Loucy (cell line): ENCODE measurements at regions not wholly inside any gene's neighbourhood (a gene's known extent, or its start where the extent isn't known, plus 50 kb on each side); places are given as distances from the start of the nearest gene placed in this dataset.

Experiments
- H2AFZ ChIP-seq: fragments of 200-600 bp; sonication (generic); 2 replicates; pipeline ENCODE4 v1.6.0; 2016; ENCODE audit warnings: antibody characterized with exemption, mild to moderate bottlenecking, low read length, moderate library complexity
- H3F3A ChIP-seq: fragments of 200-600 bp; 2 replicates; pipeline ENCODE4 v1.6.0; 2016; ENCODE audit warnings: antibody characterized with exemption, low read depth, mild to moderate bottlenecking
- H3K27me3 ChIP-seq: fragments of 200-600 bp; sonication (generic); 2 replicates; pipeline ENCODE4 v1.6.1; 2014; ENCODE audit warnings: low read length, mild to moderate bottlenecking; ENCODE audit not compliant: insufficient read depth, poor library complexity, severe bottlenecking
- H3K36me3 ChIP-seq: fragments of 200-600 bp; sonication (generic); 2 replicates; pipeline ENCODE4 v1.6.1; 2016; ENCODE audit warnings: low read length; ENCODE audit not compliant: insufficient read depth
- H3K4me1 ChIP-seq: fragments of 200-600 bp; sonication (generic); 2 replicates; pipeline ENCODE4 v1.5.1; 2014; ENCODE audit warnings: low read length, mild to moderate bottlenecking; ENCODE audit not compliant: insufficient read depth, poor library complexity, severe bottlenecking
- H3K4me2 ChIP-seq: fragments of 200-600 bp; sonication (generic); 2 replicates; pipeline ENCODE4 v1.6.0; 2014; ENCODE audit warnings: antibody characterized with exemption, low read length, low read depth, mild to moderate bottlenecking; ENCODE audit not compliant: poor library complexity, severe bottlenecking
- H3K4me3 ChIP-seq: fragments of 200-600 bp; sonication (generic); 2 replicates; pipeline ENCODE4 v1.5.1; 2014; ENCODE audit warnings: low read length, mild to moderate bottlenecking, mixed read lengths; ENCODE audit not compliant: poor library complexity, severe bottlenecking
- H3K79me2 ChIP-seq: fragments of 200-600 bp; sonication (generic); 2 replicates; pipeline ENCODE4 v1.6.1; 2014; ENCODE audit warnings: low read length; ENCODE audit not compliant: insufficient read depth
- H3K9ac ChIP-seq: fragments of 200-600 bp; sonication (generic); 2 replicates; pipeline ENCODE4 v1.6.0; 2014; ENCODE audit warnings: mild to moderate bottlenecking, low read depth, low read length, moderate library complexity; ENCODE audit not compliant: poor library complexity, severe bottlenecking
- H3K9me2 ChIP-seq: fragments of 200-600 bp; sonication (generic); replicated peaks from 2 replicates; pipeline ENCODE4 v1.6.1; 2016; ENCODE audit warnings: low read depth, low read length, mixed read lengths
- H3K9me3 ChIP-seq: fragments of 200-600 bp; sonication (generic); 2 replicates; pipeline ENCODE4 v1.6.1; 2014; ENCODE audit warnings: mild to moderate bottlenecking, antibody characterized with exemption, low read length, low read depth; ENCODE audit not compliant: insufficient read depth
- H4K20me1 ChIP-seq: fragments of 200-600 bp; sonication (generic); 2 replicates; pipeline ENCODE4 v1.6.0; 2014; ENCODE audit warnings: antibody characterized with exemption, low read length, mild to moderate bottlenecking; ENCODE audit not compliant: insufficient read depth, poor library complexity, severe bottlenecking
- EZH2phosphoT487 ChIP-seq: fragments of 200-600 bp; IDR thresholded peaks from 2 replicates; pipeline ENCODE4 v1.6.1; 2018; ENCODE audit warnings: antibody characterized with exemption, mild to moderate bottlenecking, moderate library complexity, borderline replicate concordance
- TF ChIP-seq, protein P1 (sequence below): fragments of 200-600 bp; sonication (generic); conservative IDR thresholded peaks from 2 replicates; pipeline ENCODE4 v1.5.1; 2014; ENCODE audit warnings: mild to moderate bottlenecking, antibody characterized with exemption, low read length

DNA sequence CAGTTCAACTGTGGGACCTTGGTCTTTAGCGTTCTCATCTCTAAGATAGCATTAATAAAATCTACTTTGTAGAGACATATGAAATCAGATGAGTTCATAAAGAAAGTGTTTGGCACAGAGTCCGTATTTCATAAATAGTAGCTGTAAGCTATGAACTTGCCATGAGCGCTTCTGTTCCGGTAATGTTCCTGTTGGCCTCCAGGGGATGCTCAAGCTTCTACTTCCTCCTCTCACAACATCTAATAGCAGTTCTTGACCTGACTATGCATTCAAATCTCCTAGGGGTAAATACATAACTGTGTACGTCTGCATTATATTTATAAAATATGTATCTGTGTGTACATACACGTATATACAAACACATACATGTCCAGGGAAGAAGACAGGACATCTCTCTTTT is 288.2 kb upstream of the TMPO start:
- H2AFZ ChIP-seq: no peak overlapping the region
- H3K4me3 ChIP-seq: no peak overlapping the region
- no peaks in the 10 kb centered on the region for H3K27me3 ChIP-seq
- TF ChIP-seq, protein P1, sequence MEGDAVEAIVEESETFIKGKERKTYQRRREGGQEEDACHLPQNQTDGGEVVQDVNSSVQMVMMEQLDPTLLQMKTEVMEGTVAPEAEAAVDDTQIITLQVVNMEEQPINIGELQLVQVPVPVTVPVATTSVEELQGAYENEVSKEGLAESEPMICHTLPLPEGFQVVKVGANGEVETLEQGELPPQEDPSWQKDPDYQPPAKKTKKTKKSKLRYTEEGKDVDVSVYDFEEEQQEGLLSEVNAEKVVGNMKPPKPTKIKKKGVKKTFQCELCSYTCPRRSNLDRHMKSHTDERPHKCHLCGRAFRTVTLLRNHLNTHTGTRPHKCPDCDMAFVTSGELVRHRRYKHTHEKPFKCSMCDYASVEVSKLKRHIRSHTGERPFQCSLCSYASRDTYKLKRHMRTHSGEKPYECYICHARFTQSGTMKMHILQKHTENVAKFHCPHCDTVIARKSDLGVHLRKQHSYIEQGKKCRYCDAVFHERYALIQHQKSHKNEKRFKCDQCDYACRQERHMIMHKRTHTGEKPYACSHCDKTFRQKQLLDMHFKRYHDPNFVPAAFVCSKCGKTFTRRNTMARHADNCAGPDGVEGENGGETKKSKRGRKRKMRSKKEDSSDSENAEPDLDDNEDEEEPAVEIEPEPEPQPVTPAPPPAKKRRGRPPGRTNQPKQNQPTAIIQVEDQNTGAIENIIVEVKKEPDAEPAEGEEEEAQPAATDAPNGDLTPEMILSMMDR: peak; percentile 72
- no peak for TF ChIP-seq EZH2phosphoT487
- no peaks in the 10 kb centered on the region for H3K9me3 ChIP-seq
- H4K20me1 ChIP-seq: no peaks in the 10 kb centered on the region
- no peaks in the 10 kb centered on the region for H3K9me2 ChIP-seq
- H3K36me3 ChIP-seq: no peaks in the 10 kb centered on the region
- H3F3A ChIP-seq: no peaks in the 10 kb centered on the region
- H3K4me2 ChIP-seq: no peak overlapping the region
- H3K4me1 ChIP-seq: peaks cover 5% of the 10 kb centered on the region
- H3K9ac ChIP-seq: no peak overlapping the region
- H3K79me2 ChIP-seq: no peaks in the 10 kb centered on the region

DNA sequence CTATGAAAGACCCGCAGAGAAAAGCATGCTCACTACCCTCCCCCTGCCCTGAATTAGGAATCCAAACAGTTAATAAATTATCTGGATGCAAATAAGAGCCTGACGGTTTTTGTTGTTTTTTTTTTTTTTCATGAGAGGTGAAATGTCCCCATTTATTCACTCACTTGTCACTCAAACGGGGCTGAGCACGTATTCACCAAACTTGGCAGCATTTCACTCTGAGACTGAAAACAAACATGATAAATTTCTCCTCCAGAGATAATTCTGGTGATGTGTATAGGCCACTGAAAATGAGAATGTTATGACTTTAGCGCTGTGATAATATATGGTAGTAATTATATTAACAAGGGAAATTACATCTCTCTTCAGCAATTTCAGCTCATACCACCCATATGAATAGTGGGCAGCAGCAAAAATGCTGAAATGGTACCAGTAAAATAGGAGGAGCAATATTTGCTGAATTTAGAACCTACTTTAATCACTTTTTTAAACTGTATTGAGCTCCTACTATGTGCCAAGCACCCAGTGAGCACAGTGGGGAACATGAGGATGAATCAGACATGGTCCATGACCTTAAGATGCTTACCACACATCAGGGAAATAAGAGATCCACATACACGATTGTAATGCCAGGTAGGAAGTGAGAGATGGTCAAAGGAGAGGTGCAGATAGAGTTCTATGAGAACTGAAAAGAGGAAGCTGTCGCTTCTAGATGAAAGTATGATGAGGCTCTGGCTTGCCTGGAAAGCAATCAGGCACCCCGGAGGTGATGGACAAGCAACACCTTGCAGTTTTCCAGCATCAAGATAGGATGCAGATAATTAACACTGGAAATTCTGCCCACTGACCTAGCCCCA is 286.5 kb upstream of the TMPO start:
- TF ChIP-seq, protein P1: no peak
- TF ChIP-seq EZH2phosphoT487: no peak
- Histone ChIP-seq H3K4me3 (no peak overlapping the region), H4K20me1 (no peaks in the 10 kb centered on the region), H3K27me3 (no peaks in the 10 kb centered on the region), H3K4me2 (no peak overlapping the region), H3F3A (no peaks in the 10 kb centered on the region), H3K9ac (no peak overlapping the region), H3K79me2 (no peaks in the 10 kb centered on the region), H3K9me3 (no peaks in the 10 kb centered on the region), H3K4me1 (peaks cover 5% of the 10 kb centered on the region), H2AFZ (no peak overlapping the region), H3K36me3 (no peaks in the 10 kb centered on the region), H3K9me2 (no peaks in the 10 kb centered on the region)

DNA sequence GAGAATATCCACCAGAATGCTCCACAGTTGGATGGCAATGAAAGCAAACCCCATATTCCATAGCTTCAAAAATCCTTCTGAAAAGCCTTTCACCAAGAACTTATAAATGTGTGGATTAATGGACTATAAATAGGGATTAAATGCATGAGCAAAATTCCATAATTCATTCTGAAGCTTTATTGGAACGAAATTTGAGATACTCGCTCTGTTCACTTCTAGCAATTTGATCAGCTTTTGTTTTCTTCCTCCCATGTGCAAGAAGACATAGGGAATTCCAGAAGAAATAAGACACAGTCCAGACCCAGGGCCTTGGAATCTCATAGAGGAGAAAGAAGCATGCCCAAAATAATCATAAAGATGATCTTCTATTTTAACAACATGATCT is 285.9 kb upstream of the TMPO start:
- H4K20me1 ChIP-seq: no peaks in the 10 kb centered on the region

More for the DNA sequence above, 285.9 kb upstream of the TMPO start:
- Histone ChIP-seq H3K4me2 (no peak overlapping the region), H3F3A (no peaks in the 10 kb centered on the region), H3K4me3 (no peak overlapping the region), H3K27me3 (no peaks in the 10 kb centered on the region), H3K9me3 (no peaks in the 10 kb centered on the region), H3K9ac (no peak overlapping the region), H3K9me2 (no peaks in the 10 kb centered on the region), H2AFZ (no peak overlapping the region), H3K36me3 (no peaks in the 10 kb centered on the region), H3K79me2 (no peaks in the 10 kb centered on the region), H3K4me1 (peaks cover 4% of the 10 kb centered on the region)
- TF ChIP-seq EZH2phosphoT487: no peak
- TF ChIP-seq, protein P1: no peak
